GM21526 (cell line): ENCODE measurements at regions not wholly inside any gene's neighbourhood (a gene's known extent, or its start where the extent isn't known, plus 50 kb on each side); places are given as distances from the start of the nearest gene placed in this dataset.

Experiments
- ATAC-seq: cut with Tn5 transposase; IDR thresholded peaks from one replicate; pipeline ENCODE4 v1.9.1; 2021; ENCODE audit warnings: moderate library complexity; ENCODE audit not compliant: unreplicated experiment, low FRiP score

DNA sequence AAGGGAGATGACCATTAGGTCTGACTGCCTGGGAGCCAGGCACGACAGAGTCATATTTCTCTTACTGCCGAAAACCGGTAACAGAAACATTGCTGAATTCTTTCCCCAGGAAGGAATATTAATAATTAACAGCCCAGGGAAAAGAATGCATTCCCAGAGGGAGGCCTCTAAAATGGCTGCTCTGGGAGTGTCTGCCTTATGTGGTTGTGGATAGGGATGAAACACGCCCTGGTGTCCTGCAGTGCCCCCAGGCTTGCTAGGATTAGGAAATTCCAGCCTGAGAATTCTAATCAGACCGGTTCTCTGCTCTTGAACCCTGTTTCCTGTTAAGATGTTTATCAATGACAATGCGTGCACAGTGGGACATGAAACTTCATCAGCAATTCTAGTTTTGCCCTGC is 226.7 kb downstream of the GPAM start:
- no peak for ATAC-seq

DNA sequence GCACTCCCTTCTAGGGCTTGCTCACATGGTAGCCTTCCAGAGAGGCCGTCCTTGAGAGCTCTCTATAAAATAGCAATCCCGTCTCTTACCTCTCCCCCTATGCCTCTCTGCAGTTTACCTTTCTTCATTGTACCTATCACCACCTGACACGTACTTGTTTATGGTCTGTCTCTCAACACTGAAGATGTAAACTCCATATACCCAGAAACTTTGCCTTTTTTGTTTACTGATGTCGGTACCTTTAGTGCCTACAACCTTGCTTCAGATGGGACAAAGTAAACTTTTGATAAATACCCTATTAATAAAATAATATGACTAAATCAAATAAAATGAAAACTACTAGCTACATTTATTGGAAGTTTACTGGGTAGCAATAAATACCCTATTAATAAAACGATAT is 220.6 kb downstream of the GPAM start:
- ATAC-seq = no peak

DNA sequence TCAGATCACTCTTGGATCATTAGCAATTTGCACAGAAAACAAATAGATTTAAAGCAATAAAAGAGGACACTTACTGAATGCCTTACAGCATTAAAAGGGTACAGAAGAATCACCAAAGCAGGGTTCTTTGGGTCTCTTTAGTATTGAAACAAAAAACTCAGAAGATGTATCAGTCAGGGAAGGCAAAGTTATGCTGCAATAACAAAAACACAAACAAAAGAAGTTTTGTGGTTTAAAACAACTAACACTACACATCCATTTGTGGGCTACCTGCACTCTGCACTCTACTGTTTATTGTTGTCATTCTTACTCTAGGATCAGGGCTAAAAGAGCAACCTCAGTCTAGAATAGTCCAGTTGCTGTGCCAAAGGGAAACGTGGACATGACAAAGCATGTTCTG is 216.4 kb downstream of the GPAM start:
- ATAC-seq = no peak

DNA sequence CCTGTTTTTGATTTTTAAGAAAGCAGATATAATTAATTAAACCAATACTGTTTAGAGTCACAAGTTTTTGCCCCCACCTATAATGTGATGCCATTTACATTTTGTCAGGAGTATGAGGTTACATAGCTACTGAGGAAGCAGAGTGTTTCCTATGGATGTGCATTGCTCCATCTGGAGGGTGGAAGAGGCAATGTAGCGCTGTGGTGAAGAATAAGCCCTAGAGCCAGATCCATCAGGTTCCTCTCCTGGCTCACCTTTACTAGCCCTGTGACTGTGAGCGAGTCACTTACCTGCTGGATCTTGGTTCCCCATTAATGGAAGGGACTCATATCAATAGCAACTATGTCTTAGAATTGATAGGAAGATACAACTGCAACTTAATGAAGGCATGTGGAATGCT is 216.0 kb downstream of the GPAM start:
- no peak for ATAC-seq

DNA sequence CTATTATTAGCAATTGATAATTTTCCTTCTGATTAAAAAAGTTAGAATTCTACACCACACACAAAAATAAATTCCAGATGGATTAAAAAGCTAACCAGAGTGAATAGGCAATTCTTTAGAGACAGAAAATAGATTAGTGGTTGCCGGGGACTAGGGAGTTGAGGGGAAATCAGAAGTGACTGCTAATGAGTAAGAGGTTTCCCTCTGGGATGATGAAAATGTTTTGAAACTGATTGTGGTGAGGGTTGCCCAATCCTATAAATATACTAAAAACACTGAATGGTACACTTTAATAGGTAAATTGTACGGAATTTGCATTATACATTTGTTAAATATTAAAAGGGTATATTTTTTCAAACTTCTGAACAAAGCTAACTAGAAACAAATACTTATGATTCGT is 214.9 kb downstream of the GPAM start:
- ATAC-seq = no peak

DNA sequence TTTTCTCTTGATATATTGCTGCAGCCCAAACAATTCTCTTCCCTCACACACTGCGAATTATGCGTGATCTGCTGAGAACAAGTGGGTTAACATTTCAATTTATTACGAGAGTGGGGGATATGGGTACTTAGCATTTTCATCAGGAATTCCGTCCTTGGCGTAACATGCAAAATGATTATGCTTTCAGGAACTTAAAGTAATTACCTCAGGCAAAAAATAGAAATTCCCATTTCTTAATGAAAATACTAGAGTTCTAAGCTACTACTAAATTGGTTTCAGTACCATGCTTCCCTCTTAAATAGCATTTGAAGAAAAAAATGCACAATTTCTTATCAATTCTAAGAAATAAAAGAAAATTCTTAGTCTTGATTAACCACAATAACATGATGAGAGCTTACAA is 213.5 kb downstream of the GPAM start:
- no peak for ATAC-seq

DNA sequence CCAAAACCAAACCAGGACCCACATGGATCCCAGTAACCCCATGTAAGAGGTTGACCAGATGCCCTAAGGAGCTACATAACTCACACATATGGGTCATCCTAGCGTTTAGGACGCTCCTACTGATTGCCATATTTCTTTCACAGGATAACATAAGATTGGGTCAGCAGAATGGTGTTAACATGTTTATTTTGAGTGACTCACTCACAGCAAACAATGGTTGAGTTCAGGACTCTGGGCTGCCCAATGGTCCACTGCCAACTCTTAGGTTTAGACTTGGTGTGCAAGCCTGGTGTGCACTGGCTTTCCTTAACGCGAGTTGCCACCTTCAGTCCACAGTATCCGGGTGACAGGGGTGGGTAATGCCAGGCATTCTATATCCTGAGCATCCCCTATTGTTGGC is 211.5 kb downstream of the GPAM start:
- no peak for ATAC-seq

DNA sequence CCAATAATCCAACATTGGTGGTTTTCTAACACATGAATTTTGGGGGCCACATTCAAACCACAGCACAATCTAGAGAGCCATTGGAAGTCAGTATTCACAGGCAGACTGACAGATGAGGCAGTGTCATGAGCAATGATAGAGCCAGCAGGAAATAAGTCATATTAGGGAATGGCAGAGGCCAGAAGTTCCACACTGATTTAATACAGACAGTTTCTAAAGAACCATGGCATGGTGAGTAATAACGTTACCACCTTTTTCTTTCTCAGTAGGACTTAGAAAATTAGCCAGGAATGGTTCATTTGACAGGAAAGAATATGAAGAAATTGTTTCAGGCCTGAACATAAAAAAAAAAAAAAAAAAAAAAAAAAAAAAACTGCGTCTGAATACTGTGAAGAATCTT is 210.3 kb downstream of the GPAM start:
- no peak for ATAC-seq

DNA sequence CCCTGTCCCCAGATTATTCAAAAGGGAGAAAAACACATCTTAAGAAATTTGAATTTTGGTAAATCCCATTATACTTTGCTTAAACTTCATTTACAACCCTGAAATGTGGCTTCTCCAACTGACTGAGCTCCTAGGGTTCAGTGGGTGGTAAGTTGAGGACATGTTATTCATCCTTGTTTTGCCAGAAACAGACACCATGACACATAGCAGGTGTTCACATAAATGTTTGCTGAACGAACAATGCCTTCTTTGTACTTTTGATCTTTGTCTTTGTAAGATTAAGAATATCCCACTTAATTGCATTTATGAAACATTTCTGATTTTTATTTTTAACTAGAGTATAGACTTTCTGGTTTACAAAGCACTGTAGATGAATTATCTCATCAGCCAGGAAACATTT is 209.7 kb downstream of the GPAM start:
- ATAC-seq = no peak

DNA sequence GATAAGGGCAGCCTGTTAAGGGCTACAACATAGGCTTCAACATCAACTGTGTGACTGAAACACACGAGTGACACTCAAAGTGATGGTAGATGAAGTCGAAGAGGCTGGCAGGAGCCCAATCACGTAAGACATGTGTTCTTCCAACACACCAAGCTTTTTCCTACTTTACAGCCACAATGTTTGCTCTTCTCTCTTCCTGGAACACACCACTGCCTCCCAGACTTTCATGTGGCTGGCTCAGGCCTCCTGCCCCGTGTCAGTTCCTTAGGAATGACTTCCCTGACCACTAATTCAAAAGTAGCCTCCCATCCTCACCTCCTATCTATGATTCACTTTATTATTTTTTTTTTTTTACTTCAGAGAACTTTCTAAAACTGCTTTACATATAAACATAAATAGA is 209.2 kb downstream of the GPAM start:
- no peak for ATAC-seq

DNA sequence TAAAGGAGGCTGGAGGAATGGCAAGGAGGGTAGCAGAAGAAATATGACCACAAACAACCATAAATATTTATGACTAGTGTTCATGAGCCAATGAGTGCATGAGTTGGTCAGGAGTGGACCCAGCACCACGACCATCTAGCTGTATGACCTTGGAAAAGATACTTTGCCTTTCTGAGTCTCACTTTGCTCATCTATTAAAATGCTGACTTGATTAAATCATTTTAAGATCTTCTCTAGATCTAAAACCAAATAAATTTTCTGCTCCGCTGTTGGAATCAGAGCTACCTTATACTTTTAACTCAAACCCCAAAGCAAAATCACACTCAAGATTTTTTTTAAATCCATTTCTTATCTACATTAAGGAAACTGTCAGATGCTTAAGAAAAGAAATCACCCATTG is 207.0 kb downstream of the GPAM start:
- no peak for ATAC-seq

DNA sequence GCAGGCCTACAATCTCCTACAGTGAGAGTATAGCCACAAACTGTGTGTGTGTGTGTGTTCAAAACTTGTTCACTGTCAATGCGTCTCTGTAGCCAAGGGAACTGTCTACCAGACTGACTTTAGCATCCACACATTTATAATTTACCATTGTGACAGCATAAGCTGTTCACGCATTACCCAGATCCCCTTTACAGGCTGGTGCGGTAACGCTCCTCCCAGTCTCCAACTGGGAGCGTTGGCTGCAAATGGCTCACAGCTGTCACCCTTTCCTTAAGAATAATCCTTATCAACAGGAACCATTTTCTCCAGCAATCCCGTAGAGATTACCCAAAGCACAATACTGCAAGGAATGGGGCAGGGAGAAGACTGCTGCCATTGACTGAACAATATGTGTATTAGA is 199.5 kb downstream of the GPAM start:
- ATAC-seq = no peak

DNA sequence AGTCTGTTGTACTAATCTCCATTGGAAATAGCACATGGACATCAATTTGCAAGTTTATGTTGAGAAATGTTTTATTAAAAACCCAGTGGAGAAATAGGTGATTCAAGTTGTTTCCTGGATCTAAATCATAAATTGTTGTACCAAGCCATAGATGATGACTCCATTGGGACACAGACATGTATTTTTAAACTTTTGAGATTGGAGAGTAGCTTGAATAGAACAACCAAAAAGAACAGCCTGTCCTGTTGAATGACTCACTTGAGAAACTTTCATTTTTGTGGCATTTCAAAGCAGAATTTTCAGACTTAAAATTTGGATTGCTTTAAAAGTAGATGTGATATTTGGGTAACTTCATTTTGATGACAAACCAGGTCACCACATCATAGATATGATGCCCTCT is 197.5 kb downstream of the GPAM start:
- no peak for ATAC-seq

DNA sequence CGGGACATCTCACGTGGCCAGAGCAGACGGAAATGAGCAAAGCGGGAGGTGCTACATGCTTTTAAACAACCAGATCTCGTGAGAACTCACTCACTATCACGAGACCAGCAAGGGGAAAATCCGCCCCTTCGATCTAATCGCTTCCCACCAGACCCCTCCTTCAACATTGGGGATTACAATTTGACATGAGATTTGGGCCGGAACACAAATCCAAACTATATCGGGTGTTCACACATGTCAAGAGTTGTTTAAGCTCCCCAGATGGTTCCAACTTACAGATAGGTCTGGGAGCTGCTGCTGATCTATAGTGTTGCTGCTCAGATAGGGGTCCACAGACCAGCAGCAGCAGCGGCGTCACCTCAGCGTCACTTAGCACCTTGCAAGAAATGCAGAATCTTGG is 194.9 kb downstream of the GPAM start:
- no peak for ATAC-seq

DNA sequence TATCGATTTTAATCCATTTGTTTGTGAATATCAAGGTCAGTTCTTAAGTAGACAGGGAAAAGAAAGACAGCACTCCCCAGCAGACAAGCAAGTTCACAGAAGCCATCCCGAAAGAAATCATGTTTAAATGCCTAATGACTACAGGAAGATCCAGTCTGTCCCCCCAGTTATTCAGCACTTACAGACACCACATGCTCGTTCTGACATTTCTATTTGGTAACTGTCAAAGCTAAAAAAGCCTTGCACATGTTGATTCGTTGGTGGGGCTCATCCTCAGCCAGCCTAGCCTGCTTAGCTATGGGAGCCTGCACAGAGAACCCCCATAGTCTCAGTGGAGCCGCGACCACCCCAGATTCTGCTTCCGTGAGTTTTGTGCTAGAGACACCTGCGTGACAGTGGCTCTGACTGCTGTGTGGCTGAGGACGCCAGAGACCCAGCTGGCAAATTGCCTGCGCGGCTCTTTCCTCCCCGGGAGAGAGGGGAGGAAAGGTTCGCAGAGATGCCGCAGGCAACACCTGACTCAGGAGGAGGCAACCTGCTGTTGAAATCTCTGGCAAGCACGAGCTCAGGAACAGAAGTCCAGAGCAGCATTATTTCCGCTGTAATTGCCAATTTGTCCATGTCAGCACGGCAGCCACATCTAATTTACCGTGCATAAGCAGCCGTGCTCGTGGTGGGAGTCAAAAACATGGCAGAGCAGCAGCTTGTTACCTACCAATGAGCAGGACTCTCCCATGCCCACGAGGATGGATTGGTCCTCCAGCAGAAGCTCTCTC is 194.2 kb downstream of the GPAM start:
- ATAC-seq = no peak

DNA sequence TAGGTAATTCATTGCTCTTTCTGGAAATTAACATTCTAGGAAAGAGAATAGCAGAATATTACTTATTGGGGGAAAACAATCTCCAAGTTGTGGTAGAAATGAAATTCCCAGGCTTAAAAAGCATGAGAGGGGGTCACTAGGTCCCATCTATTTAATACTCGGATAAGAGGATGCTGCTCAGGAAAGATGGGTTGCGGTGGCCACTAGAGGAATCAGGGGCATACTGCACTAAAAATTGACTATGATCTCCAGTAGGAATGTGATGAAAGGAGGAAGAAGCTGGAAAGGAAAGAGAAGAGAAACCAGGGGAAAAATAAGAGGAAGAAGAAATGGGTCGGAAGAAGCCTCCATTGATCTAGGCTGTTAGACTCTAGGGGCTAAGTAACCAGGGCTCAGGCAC is 192.8 kb downstream of the GPAM start:
- ATAC-seq = no peak

DNA sequence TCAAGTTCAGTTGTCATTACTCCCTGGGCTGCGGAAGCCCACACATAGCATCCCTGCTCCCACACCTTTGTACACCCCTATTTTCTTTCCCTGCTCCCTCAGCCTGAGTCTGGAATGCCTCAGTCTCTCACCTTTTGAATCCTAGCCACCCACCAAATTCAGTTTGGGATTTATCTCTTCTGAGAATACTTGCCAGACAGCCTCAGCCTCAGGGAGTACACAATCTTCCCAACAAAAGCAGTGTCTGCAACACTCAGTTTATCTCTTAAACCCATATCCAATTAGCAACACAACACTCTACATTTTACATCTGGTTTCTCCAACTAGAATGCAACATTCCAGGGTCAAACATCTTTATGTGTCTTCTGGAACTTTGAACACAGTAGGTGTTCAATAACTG is 190.2 kb downstream of the GPAM start:
- no peak for ATAC-seq

DNA sequence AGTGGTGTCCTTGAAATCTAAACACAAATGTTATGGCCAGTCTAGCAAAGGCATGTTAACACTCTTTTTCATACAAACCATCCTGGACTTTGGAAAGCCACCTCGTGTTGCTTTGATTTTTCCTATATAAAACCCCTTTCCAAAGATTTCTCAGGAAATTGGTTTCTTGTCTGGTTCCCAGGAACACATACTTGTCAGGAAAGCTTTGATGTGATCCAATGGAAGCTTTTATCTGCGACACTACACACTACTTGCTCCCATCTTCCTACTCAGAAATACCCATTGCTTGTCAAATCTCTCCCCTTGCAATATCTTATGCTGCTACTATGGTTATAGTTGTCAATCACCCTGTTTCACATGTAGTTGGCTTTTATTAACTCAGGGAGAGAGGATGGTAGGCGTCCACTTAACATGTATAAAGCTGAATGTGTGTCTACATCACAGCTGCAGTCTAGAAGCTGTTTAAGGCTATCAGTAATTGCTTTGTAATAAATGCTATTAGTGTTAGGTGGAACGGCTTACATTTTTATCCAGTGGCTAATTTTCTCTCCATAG is 189.6 kb downstream of the GPAM start:
- no peak for ATAC-seq

DNA sequence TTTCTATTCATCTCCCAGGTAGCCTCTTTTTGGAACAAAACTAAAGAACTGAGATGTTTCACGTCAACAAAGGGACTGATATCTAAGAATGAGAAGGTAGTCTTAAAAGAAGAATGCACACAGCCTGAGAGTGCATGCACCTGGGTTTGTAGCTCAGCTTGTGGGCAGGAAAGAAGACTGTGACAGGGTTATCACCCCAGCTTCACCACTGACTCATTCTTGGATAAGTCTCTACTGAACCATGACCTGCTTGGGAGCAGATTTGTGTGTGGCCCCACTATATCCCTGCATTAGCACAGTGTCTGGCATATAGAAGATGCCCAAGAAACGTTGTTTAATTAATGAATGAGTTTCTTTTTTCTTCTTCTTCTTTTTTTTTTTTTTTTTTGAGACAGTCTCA is 187.5 kb downstream of the GPAM start:
- ATAC-seq = peak; percentile 100

DNA sequence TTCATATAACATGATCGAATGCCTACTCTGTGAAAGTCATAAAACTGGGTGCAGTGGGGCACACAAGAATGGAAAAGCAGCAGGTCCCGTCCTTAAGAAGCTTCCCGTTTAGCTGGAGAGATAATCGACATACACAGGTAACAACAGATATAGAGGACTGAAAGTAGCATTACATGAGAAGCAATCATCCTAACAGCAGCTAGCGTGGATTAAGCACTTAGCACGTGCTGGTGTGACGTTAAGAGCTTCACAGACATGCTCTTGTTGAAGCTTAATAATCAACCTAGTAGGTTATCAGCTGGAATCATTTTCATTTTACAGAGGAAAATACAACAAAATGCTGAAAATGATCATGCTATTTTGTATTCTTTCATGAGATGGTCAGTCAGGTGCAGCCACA is 184.8 kb downstream of the GPAM start:
- no peak for ATAC-seq

DNA sequence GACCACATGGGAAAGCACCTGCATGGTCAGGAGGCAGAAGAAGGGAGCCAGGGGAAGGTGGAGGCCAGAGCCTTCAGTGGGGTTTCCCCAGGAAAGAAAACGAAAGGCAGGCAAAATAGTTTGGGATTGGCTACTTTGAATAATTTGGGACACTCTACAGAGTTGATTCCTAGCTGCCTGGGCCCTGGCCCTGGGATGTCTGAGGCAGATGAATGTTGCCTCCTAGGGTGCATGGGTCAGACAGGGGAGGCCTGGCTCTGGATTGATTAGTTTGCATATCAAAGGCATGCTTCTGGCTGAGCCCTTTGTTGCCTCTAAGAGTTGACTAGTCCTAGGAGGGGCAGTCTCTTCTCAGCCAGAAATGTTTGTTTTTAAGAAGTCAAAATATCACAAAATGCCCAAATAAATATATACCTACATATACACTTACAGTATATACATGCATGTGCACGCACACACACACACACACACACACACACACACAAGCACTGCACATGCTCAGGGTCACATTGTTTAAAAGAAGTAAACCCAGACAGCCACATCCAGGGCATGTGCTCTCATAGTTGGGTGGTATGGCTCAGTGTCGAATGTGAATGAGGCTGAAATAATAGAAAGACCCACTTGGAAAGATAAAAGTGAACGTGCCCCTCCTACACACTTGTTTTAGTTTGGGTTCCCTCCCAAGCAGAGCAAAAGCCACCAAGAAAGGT is 184.2 kb downstream of the GPAM start:
- ATAC-seq = no peak

DNA sequence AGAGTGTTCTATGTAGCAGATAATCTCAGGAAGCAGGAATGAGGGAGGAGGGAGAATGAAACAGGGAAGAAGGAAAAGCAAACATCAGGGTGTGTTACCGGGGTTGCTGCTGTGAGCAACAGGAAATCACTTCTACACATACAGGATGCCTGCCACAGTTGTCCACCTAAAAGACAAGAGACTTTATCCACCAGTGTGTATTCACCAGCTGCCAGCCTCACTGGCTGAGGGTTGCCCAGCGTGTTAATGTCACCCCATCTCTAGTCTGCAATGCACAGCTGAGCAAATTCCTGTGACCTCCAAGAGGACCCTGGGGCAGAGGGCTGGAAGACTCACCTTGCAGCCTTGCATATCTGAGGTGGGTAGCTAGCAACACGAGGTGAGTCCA is 183.7 kb downstream of the GPAM start:
- no peak for ATAC-seq
